ENCODE measurements at regions not wholly inside any gene's neighbourhood (a gene's known extent, or its start where the extent isn't known, plus 50 kb on each side); places are given as distances from the start of the nearest gene placed in this dataset.

- TF ChIP-seq CTCF (IDR thresholded peaks at IDR 0.05; ENCODE audit: extremely low read depth, missing control alignments) = no peak
- DNase-seq (ENCODE audit: low spot score) = no peak
Observed at GRCh38 chr2:83068714-83069113, 1390.4 kb downstream of the SUCLG1 start.

GRCh38 chr2:83067947-83068346 lies 1391.1 kb downstream of the SUCLG1 start:
- DNase-seq (ENCODE audit: low spot score) = no peak
- no peak for TF ChIP-seq CTCF (IDR thresholded peaks at IDR 0.05; ENCODE audit: extremely low read depth, missing control alignments)

GRCh38 chr2:83063933-83064332 lies 1395.1 kb downstream of the SUCLG1 start:
- DNase-seq (ENCODE audit: low spot score) = no peak
- TF ChIP-seq CTCF (IDR thresholded peaks at IDR 0.05; ENCODE audit: extremely low read depth, missing control alignments) = no peak

GRCh38 chr2:83063511-83063910 lies 1395.6 kb downstream of the SUCLG1 start:
- TF ChIP-seq CTCF (IDR thresholded peaks at IDR 0.05; ENCODE audit: extremely low read depth, missing control alignments) = no peak
- DNase-seq (ENCODE audit: low spot score) = no peak

- no peak for TF ChIP-seq CTCF (IDR thresholded peaks at IDR 0.05; ENCODE audit: extremely low read depth, missing control alignments)
- DNase-seq (ENCODE audit: low spot score) = no peak
Observed at GRCh38 chr2:83058683-83059082, 1400.4 kb downstream of the SUCLG1 start.

GRCh38 chr2:83055376-83056010 lies 1403.6 kb downstream of the SUCLG1 start:
- no peak for DNase-seq (ENCODE audit: low spot score)
- TF ChIP-seq CTCF (IDR thresholded peaks at IDR 0.05; ENCODE audit: extremely low read depth, missing control alignments) = no peak

- TF ChIP-seq CTCF (IDR thresholded peaks at IDR 0.05; ENCODE audit: extremely low read depth, missing control alignments) = no peak
- DNase-seq (ENCODE audit: low spot score) = no peak
Observed at GRCh38 chr2:83054751-83055150, 1404.3 kb downstream of the SUCLG1 start.

Measured in GM20000 (cell line).